ENCODE measurements at regions not wholly inside any gene's neighbourhood (a gene's known extent, or its start where the extent isn't known, plus 50 kb on each side); places are given as distances from the start of the nearest gene placed in this dataset.

- Histone ChIP-seq H4K20me1 (ENCODE audit: insufficient read depth, low read length) (no peaks in the 10 kb centered on the region), H3K4me3 (ENCODE audit: low read length) (no peak overlapping the region), H3K4me1 (ENCODE audit: low read length) (no peaks in the 10 kb centered on the region), H3K27me3 (replicated peaks; ENCODE audit: insufficient read depth, low read length) (no peaks in the 10 kb centered on the region), H2AFZ (ENCODE audit: low read length) (no peak overlapping the region), H3K9ac (ENCODE audit: low read length) (no peak overlapping the region), H3K9me2 (replicated peaks; ENCODE audit: insufficient read depth, low read length) (no peaks in the 10 kb centered on the region), H3K27ac (ENCODE audit: low read length) (no peak overlapping the region), H3K4me2 (ENCODE audit: low read depth, low read length) (no peak overlapping the region), H3K9me3 (replicated peaks; ENCODE audit: insufficient read depth, low read length) (no peaks in the 10 kb centered on the region), H3F3A (ENCODE audit: insufficient read depth, low read length) (no peaks in the 10 kb centered on the region), H3K36me3 (replicated peaks; ENCODE audit: insufficient read depth, low read length) (no peaks in the 10 kb centered on the region), H3K79me2 (ENCODE audit: low read length) (no peaks in the 10 kb centered on the region)
- no peak for DNase-seq
- no peak for TF ChIP-seq CTCF (IDR thresholded peaks at IDR 0.05; ENCODE audit: low read length)
- TF ChIP-seq EZH2phosphoT487 (IDR thresholded peaks at IDR 0.05; ENCODE audit: low read length) = no peak
- no peak for TF ChIP-seq EZH2 (optimal IDR thresholded peaks at IDR 0.05; ENCODE audit: low read depth, low read length)
Observed at GRCh38 chr11:87602776-87603175, 565.0 kb downstream of the TMEM135 start.

GRCh38 chr11:87600938-87601337 is 563.2 kb downstream of the TMEM135 start:
- Histone ChIP-seq H3K27me3 (replicated peaks; ENCODE audit: insufficient read depth, low read length) (no peaks in the 10 kb centered on the region), H3K27ac (ENCODE audit: low read length) (no peak overlapping the region), H3K9me3 (replicated peaks; ENCODE audit: insufficient read depth, low read length) (no peaks in the 10 kb centered on the region), H3K36me3 (replicated peaks; ENCODE audit: insufficient read depth, low read length) (no peaks in the 10 kb centered on the region), H3K79me2 (ENCODE audit: low read length) (no peaks in the 10 kb centered on the region), H2AFZ (ENCODE audit: low read length) (no peak overlapping the region), H4K20me1 (ENCODE audit: insufficient read depth, low read length) (no peaks in the 10 kb centered on the region), H3K4me2 (ENCODE audit: low read depth, low read length) (no peak overlapping the region), H3K4me3 (ENCODE audit: low read length) (no peak overlapping the region), H3F3A (ENCODE audit: insufficient read depth, low read length) (no peaks in the 10 kb centered on the region), H3K9ac (ENCODE audit: low read length) (no peak overlapping the region), H3K9me2 (replicated peaks; ENCODE audit: insufficient read depth, low read length) (no peaks in the 10 kb centered on the region), H3K4me1 (ENCODE audit: low read length) (no peaks in the 10 kb centered on the region)
- TF ChIP-seq CTCF (IDR thresholded peaks at IDR 0.05; ENCODE audit: low read length) (no peak), EZH2phosphoT487 (IDR thresholded peaks at IDR 0.05; ENCODE audit: low read length) (no peak), EZH2 (optimal IDR thresholded peaks at IDR 0.05; ENCODE audit: low read depth, low read length) (no peak)
- no peak for DNase-seq

- Histone ChIP-seq H2AFZ (ENCODE audit: low read length) (no peak overlapping the region), H3K27ac (ENCODE audit: low read length) (no peak overlapping the region), H3K9ac (ENCODE audit: low read length) (no peak overlapping the region), H3K36me3 (replicated peaks; ENCODE audit: insufficient read depth, low read length) (no peaks in the 10 kb centered on the region), H3K4me3 (ENCODE audit: low read length) (no peak overlapping the region), H3K27me3 (replicated peaks; ENCODE audit: insufficient read depth, low read length) (no peaks in the 10 kb centered on the region), H3K9me3 (replicated peaks; ENCODE audit: insufficient read depth, low read length) (no peaks in the 10 kb centered on the region), H3K9me2 (replicated peaks; ENCODE audit: insufficient read depth, low read length) (no peaks in the 10 kb centered on the region), H4K20me1 (ENCODE audit: insufficient read depth, low read length) (no peaks in the 10 kb centered on the region), H3F3A (ENCODE audit: insufficient read depth, low read length) (no peaks in the 10 kb centered on the region), H3K4me1 (ENCODE audit: low read length) (no peaks in the 10 kb centered on the region), H3K79me2 (ENCODE audit: low read length) (no peaks in the 10 kb centered on the region), H3K4me2 (ENCODE audit: low read depth, low read length) (no peak overlapping the region)
- DNase-seq = no peak
- TF ChIP-seq CTCF (IDR thresholded peaks at IDR 0.05; ENCODE audit: low read length) (no peak), EZH2 (optimal IDR thresholded peaks at IDR 0.05; ENCODE audit: low read depth, low read length) (no peak), EZH2phosphoT487 (IDR thresholded peaks at IDR 0.05; ENCODE audit: low read length) (no peak)
Observed at GRCh38 chr11:87597725-87598124, 560.0 kb downstream of the TMEM135 start.

All from MM.1S (cell line).